HL-60 (cell line): ENCODE measurements at regions not wholly inside any gene's neighbourhood (a gene's known extent, or its start where the extent isn't known, plus 50 kb on each side); places are given as distances from the start of the nearest gene placed in this dataset.

Experiments used
- DNase-seq, 2 experiments: peaks; one replicate each; pipeline ENCODE4 v3.0.0-alpha.2; 2010 to 2020; ENCODE audit warnings: low read depth in 1 of 2, low spot score in 1 of 2
- H3K27ac ChIP-seq: fragments of 250-450 bp; sonication (Bioruptor Pico); replicated peaks from 2 replicates; pipeline ENCODE4 v1.5.1; 2020; ENCODE audit warnings: mild to moderate bottlenecking, moderate library complexity
- H3K27me3 ChIP-seq: fragments of 250-450 bp; sonication (Bioruptor Pico); 2 replicates; pipeline ENCODE4 v1.5.1; 2021; ENCODE audit warnings: mild to moderate bottlenecking, moderate library complexity; ENCODE audit not compliant: insufficient read depth, poor library complexity, severe bottlenecking
- H3K4me3 ChIP-seq: replicated peaks from 2 replicates; pipeline ENCODE4 v1.5.1; 2011; ENCODE audit warnings: mild to moderate bottlenecking, control low read depth, low read length; ENCODE audit not compliant: insufficient read depth
- GABPA ChIP-seq: IDR thresholded peaks from 2 replicates; pipeline ENCODE4 v1.6.1; 2012; ENCODE audit warnings: low read depth
- POLR2AphosphoS5 ChIP-seq: IDR thresholded peaks from 2 replicates; pipeline ENCODE4 v1.6.1; 2012; ENCODE audit warnings: low read depth
- SPI1 ChIP-seq: IDR thresholded peaks from 2 replicates; pipeline ENCODE4 v1.6.1; 2012; ENCODE audit warnings: low read depth, mild to moderate bottlenecking, borderline replicate concordance
- TF ChIP-seq, protein P1 (sequence below): IDR thresholded peaks from one replicate; pipeline ENCODE4 v1.5.1; 2011; ENCODE audit warnings: low read length, control low read depth, inconsistent platforms; ENCODE audit not compliant: insufficient read depth
- TF ChIP-seq, protein P2 (sequence below): IDR thresholded peaks from 2 replicates; pipeline ENCODE4 v1.6.1; 2012; ENCODE audit warnings: low read depth; ENCODE audit not compliant: insufficient replicate concordance

DNA sequence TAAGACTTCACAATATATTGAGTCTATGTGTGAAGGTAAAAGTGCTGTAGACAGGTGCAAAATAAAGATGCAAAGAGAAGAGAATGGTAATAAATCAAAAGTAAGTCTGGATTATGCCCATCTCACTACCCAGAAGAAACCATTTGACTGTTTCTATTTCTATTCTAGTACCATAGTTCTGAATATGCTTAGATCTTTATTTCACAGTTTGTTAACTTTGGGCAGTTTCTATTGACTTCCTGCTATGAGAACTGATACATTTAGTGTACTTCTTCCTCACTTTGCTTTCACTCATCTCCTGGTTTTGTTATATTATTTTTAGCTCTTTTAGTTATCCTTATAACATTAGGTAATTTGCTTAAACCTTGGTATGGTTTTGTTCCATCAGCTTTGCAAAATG lies 94.9 kb downstream of the HS1BP3 start:
- no peak overlapping the region for H3K4me3 ChIP-seq
- no peak for DNase-seq
- no peaks in the 10 kb centered on the region for H3K27me3 ChIP-seq
- TF ChIP-seq, protein P1, sequence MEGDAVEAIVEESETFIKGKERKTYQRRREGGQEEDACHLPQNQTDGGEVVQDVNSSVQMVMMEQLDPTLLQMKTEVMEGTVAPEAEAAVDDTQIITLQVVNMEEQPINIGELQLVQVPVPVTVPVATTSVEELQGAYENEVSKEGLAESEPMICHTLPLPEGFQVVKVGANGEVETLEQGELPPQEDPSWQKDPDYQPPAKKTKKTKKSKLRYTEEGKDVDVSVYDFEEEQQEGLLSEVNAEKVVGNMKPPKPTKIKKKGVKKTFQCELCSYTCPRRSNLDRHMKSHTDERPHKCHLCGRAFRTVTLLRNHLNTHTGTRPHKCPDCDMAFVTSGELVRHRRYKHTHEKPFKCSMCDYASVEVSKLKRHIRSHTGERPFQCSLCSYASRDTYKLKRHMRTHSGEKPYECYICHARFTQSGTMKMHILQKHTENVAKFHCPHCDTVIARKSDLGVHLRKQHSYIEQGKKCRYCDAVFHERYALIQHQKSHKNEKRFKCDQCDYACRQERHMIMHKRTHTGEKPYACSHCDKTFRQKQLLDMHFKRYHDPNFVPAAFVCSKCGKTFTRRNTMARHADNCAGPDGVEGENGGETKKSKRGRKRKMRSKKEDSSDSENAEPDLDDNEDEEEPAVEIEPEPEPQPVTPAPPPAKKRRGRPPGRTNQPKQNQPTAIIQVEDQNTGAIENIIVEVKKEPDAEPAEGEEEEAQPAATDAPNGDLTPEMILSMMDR: no peak
- TF ChIP-seq, protein P2, sequence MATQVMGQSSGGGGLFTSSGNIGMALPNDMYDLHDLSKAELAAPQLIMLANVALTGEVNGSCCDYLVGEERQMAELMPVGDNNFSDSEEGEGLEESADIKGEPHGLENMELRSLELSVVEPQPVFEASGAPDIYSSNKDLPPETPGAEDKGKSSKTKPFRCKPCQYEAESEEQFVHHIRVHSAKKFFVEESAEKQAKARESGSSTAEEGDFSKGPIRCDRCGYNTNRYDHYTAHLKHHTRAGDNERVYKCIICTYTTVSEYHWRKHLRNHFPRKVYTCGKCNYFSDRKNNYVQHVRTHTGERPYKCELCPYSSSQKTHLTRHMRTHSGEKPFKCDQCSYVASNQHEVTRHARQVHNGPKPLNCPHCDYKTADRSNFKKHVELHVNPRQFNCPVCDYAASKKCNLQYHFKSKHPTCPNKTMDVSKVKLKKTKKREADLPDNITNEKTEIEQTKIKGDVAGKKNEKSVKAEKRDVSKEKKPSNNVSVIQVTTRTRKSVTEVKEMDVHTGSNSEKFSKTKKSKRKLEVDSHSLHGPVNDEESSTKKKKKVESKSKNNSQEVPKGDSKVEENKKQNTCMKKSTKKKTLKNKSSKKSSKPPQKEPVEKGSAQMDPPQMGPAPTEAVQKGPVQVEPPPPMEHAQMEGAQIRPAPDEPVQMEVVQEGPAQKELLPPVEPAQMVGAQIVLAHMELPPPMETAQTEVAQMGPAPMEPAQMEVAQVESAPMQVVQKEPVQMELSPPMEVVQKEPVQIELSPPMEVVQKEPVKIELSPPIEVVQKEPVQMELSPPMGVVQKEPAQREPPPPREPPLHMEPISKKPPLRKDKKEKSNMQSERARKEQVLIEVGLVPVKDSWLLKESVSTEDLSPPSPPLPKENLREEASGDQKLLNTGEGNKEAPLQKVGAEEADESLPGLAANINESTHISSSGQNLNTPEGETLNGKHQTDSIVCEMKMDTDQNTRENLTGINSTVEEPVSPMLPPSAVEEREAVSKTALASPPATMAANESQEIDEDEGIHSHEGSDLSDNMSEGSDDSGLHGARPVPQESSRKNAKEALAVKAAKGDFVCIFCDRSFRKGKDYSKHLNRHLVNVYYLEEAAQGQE: no peak
- TF ChIP-seq POLR2AphosphoS5: no peak
- TF ChIP-seq SPI1: no peak
- TF ChIP-seq GABPA: no peak
- no peak overlapping the region for H3K27ac ChIP-seq

DNA sequence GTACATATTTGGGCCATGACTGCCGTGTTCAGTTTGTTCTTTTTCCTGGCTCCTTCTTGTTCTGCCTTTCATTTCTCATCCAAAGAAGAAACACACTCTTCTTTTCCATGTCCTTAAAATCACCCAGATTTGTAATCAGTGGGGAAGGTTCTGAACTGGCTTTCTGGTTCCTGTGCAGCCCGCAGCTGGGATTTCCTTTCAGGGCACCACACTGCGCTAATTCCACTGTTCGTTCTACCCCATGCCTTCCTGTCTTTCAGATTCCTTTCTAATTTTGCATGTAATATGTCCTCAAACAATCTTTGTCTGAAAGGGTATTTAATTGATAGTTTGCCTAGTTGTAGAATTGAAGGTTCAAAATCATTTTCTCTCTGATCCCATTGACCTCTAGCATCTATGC lies 94.1 kb downstream of the HS1BP3 start:
- Histone ChIP-seq H3K27ac (no peak overlapping the region), H3K27me3 (no peaks in the 10 kb centered on the region), H3K4me3 (no peak overlapping the region)
- no peak for DNase-seq
- TF ChIP-seq, protein P2: no peak
- TF ChIP-seq POLR2AphosphoS5 (no peak), SPI1 (no peak), GABPA (no peak)
- TF ChIP-seq, protein P1: no peak

DNA sequence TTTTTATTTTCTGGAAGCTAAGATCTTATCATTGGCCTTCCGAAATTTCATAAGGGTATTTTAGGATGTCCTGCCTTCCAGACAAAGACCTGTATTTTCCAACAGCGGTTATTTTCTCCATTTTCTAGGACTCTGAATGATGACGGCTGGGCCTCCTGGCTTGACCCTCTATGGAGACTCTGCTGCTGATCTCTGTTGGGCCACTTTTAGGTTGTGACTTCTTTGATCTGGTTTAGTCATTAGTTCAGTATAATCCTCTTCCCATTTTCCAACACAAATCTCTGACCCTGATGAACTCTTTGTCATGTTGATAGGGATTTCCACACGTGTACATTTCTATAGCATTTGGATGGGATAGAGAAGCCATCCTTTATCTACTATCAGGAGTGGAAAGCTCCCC lies 93.7 kb downstream of the HS1BP3 start:
- Histone ChIP-seq H3K4me3 (no peak overlapping the region), H3K27me3 (no peaks in the 10 kb centered on the region), H3K27ac (no peak overlapping the region)
- DNase-seq: no peak
- TF ChIP-seq, protein P1: no peak

DNA sequence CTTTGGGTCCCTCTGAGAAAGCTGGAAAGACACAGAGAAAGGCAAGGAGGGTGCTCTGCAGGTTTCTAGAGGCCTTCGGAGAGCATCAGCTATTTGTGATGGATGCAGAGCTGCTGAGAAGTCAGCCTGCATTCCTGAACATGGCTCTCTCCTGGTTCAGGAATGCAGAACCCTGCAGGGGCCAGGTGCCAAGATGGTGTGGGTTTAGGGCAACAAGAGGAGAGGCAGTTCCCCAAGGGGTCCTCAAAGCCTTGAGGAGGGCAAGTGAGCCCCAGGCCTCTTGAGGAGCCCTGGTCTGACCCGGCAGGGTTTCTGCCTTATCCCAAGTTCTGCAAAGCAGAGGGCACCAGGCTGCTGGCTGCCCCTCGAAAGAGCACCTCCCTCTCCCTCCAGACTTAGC lies 93.3 kb downstream of the HS1BP3 start:
- no peak for TF ChIP-seq SPI1
- no peak for TF ChIP-seq POLR2AphosphoS5
- no peak for TF ChIP-seq GABPA
- TF ChIP-seq, protein P2: no peak
- TF ChIP-seq, protein P1: no peak
- no peak overlapping the region for H3K27ac ChIP-seq
- no peak overlapping the region for H3K4me3 ChIP-seq

More for the DNA sequence above, 93.3 kb downstream of the HS1BP3 start:
- no peak for DNase-seq
- no peaks in the 10 kb centered on the region for H3K27me3 ChIP-seq
